Stimulated activated CD4-positive, alpha-beta T cell treated with anti-CD3 and anti-CD28 coated beads, Interleukin-4, amount 100 ng/mL, for 48 hours (primary cell): ENCODE measurements at regions not wholly inside any gene's neighbourhood (a gene's known extent, or its start where the extent isn't known, plus 50 kb on each side); places are given as distances from the start of the nearest gene placed in this dataset.

Experiments used
- DNase-seq, 2 donors: peaks; one replicate each; pipeline ENCODE4 v3.0.0-alpha.2; 2020; ENCODE audit warnings: low read depth in 2 of 2

DNA sequence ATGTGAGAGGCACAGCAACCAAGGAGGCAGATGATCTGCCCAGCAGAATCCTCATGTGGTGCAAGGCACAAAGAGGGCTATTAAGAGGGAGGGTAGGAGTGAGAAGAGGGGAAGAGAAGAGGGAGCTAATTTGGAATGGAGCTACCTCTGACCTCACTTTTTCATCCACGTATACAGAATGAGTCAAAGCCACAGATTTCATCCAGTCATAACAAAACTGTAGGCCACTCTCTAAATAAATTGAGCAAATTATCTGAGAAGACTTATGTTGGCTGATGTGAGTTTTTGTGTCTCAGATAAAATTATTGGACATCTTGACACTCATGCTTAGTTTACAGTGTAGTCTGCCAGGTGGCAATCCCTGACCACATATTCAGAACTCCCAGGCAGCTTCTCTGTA lies 325.6 kb downstream of the TTLL7 start:
- DNase-seq: no peak

DNA sequence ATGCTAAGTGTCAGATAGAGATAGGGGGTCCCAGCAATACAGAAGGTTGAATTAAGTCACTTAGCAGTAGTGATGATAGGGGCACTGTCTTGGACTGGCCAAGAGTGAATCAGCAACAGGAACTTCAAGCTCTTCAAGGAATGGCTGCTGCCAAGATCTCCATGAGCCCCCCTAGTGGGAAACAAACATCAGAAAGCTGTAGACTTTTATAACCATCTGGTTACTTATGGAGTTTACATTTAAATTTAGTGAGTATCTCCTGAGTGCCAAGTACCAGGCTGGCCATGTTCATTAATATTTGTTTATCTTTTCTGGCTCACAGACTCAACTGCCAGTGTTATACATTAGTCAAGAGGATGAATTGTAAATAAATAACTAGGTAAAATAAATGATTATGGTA lies 327.3 kb downstream of the TTLL7 start:
- no peak for DNase-seq

DNA sequence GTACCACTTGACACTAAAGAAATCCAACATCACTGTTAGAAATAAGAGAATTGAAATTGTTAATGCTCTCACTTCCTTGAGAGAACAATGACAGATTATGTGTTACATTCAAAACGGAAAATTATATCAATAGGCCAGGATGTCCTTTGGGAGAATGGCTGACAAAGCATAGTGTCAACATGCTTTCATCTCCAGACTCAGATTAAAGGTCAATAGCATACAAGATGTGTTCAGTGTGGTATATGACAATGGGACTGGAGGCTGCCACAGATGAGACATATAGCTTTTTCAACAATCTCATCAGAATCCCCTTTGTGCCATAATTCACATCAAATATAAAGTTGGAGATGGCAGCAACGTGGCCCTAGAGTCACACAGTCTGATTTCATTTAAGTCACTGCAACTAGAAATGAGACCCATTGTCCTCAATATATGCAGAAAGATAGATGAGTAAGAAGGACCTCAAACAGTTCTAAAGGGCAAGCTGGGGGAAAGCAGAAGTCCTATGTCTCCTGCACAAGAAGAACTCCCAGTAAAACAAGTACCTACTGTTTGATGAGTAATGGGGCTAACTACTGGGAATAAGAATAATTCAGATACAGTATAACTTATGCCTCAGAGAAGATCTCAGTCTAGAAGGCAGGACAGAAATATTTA lies 327.9 kb downstream of the TTLL7 start:
- DNase-seq: no peak

DNA sequence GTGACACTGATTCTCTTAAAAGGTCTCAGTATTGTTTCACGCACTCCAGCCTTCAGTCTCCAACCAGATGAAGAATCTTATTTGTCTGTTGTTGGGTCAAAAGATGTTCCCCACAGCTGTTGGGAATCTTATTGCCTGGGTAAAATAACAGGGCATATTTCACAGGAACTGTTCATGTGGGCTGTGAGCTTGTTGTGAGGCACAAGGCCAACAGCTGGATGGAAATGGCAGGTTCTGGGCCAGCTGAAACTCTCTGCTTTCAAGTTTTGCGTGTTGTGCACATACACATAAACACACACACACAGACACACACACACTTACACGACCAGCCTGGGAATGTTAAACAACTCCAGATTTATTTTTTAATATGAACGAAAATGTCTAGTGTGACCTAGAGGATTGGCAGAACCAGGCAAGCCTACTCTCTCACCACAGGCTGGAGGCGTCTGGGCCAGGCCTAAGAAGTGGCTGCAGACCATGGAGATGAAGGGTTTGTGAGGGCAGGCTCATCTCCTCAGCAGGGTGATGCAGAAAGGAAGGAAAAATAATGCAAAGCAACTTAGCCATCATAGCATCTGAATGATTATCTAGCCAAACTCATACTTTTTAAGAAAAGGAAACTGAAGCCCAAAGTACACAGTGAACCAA lies 357.0 kb downstream of the TTLL7 start:
- no peak for DNase-seq

DNA sequence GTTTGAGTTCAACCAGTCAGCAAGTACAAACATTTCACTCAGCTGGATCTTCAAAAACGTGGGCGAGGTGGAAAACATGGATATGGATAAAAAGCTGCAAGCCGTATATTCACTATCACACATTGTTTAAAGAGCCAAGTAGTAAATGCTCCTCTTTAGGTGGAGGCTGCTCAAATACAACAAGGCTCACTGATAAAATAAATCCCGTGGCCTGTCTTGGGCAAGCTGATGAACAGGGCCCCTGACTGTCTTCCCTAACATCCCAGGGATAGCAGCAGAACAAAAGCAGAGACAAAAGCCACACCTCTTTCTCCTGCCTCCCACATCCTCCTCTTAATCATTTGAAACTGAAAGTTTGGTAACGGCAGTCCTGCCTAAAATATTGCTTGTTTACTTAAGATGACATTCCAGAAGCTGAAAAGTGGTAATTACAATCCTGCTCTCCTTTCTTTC lies 357.7 kb downstream of the TTLL7 start:
- no peak for DNase-seq

DNA sequence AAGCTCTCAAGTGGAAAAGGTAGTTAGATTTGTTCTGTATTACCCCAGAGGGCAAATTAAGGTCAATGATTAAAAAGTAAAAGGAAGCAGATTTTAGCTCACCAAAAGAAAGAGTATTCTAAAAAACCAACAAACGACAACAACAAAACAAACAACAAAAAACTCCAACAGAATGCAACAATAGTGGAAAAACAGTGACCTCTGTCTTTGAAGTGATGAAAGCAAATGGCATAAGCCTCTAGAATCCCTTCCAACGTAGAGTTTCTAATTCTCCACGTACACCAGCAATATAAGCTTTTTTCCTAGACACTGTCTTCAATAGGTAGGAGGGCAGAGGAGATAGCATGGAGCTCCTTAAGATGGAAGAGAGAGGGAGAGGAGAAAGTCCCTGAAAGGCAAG lies 359.1 kb downstream of the TTLL7 start:
- no peak for DNase-seq

DNA sequence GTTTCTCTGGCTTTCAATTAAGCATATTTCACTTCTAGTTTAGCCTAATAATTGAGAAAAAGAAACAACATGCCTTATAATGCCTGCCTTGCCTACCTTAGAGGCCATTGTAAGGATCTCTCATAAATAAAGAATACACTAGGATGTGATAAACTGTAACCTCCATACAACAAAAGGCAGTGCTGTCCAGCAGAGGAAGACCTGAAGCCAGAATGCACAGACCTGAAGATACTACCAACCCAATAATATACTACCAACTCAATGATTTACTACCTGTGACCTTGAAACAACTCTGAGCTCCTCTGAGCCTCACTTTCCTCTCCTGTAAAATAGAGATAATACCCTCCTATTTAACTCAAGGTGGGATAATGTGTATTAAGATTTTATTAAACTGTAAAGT lies 361.3 kb downstream of the TTLL7 start:
- no peak for DNase-seq

DNA sequence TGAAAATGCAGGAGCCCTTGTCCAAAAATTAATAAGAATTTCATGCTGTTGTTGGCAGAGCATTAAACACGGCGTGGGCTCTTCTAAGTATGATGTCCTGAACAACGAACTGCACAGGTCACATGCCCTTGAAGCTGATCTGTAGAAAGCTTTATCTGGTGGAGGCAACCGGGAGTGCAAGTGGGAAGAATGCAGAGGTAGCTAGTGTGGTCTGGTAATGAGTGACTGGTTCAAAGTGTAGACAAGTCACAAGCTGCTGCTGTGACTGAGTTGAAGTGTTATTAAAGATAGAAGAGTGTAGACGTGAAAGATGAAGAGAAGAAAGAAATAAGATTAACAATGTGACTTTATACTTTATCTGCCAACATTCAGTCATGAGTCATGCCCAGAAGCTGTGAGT lies 361.9 kb downstream of the TTLL7 start:
- no peak for DNase-seq

DNA sequence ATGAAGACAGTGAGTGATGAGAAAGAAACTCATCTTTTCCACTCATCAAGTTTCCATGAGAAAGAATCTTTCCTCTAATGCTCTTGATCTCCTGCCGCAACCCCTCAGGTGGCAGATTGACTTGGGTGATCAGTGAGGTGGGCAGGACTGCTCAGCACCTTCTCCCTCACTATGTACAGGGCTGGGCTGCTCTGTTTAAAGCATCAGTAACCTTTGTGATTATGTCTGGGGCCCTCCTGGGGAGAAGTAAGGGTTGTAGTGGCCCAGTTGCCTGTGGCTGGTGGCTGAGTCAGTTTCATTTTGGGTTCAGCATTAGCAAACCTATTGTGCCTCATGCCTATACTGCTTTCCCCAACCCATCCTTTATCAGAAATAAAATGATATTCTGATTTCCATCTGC lies 366.0 kb downstream of the TTLL7 start:
- peak; percentile 2 to 5 for DNase-seq

DNA sequence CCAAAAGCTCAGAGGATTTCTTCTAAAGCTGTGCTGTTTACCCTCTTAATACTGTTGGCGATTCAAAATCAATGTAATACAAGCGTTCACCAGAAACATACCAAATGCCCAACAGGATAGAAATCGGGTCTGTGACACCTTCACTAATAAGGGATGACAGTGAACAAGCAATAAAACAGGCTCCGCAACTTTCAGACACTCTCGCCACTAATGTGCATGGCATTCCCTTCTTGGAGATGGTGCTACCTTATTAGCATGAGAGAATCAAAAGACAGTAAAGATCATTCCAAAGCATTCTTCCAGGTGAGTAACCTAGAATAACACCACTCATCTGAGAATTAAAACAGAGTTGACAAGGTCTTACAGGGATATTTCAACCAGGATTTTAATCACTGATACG lies 367.1 kb downstream of the TTLL7 start:
- no peak for DNase-seq

DNA sequence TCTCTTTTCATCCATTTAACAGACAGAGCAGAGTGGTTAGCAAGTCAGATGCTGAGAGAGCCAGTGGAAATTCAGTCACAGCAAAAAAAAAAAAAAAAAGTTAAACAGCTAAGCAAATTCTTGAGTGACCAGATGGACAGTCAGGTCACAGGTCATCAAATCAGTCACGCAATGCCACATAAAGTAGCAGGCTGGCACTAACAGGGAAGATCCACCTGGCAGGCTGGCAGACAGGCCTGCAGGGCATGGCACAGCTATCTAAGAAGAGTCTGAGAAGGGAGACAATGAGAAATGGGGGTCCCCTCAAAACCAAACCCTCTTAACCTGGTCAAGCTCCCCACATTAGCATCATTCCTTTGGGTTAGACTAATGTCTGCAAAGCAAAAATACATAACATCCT lies 371.9 kb downstream of the TTLL7 start:
- no peak for DNase-seq

DNA sequence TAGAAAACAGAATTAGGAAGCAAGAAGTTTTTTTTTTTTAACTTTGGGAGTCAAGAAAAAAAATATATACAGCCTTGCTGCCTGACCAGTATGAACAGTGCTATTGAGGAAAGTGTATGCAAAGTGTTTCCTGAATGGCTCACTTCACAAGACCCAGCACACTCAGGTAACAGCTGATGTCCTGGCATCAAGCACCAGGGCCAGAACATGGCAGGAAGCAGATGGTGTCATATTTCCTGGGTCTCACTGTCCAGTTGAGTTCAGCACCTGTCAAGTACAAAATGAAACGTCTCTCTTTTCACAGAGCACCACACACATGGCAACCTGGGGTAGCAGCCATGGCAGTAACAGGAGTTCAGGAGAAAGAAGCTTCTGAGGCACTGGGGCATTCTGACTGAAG lies 372.3 kb downstream of the TTLL7 start:
- DNase-seq: no peak

DNA sequence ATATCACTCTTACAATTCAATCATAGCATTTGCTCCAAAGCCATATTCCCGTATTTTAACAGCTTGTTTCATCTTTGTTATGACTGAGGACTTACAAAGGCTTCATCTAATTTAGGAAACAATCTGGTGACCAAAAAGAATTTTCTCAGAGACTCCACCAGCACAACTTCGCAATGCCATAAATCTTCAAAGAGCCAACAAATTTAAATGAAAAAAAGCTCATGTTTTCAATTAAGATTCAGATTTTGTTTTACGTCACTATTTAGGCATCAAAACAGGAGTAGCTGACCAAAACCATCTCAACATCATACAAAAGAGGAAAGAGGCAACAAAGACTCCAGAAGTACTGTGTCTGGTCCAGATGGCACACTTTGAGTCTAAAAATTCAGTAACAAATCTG lies 373.3 kb downstream of the TTLL7 start:
- no peak for DNase-seq

DNA sequence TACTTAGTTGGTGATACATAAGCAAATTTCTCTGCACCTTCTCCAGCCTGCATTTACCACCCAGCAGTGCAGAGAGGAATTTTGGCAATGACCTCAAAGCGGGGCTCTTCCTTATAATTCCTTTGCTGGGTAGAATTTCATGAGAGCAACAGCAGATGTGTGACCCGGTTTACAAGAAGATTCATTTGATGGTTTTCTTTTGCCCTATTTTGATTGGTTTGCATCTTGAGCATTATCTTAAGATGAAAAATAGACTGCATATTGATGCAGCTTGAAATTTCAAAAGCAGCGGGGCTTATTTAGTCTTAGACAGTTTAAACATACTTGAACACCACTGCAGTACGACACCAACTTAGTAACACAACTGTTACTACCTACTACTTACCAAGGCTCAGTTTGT lies 378.9 kb downstream of the TTLL7 start:
- no peak for DNase-seq

DNA sequence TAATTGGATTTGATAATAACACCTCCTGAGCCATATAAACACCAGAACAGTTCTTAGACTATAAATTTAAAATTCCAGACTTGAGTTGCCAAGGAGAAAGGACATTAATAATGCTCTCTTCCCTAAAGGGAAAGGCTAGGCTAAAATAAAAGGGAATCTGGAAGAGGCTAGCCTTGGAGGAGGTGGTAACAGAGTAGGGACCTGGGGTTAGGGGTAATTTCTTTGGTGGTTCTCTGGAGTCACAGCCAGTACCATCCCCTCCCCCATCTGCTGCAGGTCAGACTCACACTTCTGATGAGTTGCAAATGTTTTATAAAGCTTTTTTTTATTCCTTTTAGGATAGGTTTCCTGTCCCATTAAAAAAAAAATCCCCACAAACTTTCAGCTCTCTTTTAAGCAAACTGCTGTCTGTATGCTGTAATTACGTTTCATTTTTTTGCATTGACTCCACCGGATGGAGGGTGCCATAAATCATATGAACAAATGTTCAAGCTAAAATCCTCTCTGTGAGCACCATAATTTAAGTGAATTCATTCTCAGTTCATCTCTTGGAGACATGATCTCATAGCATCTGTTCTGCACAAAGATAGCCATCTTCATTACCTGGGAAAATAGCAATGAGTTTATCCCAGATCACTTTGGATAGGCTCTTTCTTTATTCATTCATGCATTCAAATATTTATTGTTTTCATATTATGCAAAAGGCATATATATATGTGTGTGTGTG lies 379.6 kb downstream of the TTLL7 start:
- no peak for DNase-seq

DNA sequence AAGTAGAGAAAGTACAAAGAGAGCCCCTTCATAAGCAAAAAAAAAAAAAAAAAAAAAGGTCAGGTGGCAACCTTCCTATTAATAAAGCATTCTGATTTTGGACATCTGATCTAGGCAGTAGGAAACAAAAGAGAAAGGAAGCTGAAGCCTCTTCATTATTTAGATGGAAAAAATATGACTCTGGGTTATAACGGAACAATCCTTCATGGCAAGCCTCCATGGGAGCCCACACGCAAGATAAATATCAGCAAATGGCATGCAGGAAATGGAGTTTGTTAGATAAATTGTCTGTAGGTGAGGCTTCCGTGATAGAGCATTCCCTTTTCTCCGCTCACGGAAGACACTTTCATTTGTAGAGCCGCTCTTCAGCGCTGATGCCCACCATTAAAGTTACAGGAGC lies 381.0 kb downstream of the TTLL7 start:
- no peak for DNase-seq

DNA sequence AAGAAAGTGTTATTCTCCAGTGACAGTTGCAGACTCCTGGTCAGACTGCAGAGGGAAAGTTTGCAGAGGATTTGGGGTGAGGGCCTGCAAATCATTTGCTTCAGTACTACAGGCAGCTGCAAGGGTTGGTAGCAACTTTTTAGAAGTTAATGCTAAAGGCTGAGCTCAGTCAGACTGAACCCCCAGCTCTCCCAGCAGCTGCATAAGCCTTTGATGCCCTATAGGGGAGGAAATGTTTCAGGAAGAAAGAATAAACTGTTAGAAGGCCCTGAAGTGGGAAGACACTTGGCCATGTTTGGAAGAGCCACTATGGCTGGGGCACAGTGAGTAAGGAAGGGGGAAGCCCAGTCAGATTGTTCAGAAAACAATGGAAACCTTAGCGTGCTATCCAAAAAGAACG lies 383.6 kb downstream of the TTLL7 start:
- no peak for DNase-seq

DNA sequence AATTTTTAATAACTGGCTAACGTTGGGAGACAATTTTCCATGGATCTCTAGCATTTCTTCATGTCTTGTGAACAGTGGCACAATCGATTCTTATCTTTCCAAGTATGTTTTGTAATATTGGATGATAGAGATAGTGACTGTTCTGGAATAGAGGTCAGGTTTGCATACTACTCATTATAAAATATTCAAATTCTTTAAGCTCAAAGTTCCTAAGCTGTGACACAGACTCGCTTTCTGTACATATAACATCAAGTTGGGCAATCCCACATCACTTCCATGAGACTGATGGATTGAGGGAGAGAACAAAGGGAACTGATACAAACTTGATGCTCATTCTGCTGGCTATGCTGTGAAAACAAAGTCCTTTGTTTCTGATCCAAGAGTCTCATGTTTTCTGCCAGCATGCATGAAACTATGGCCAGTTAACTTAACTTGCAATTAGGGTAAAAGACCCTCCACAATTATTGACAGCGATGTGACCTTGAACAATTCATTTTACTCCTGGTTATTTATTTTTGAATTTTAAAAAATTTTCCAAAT lies 392.4 kb downstream of the TTLL7 start:
- DNase-seq: no peak

DNA sequence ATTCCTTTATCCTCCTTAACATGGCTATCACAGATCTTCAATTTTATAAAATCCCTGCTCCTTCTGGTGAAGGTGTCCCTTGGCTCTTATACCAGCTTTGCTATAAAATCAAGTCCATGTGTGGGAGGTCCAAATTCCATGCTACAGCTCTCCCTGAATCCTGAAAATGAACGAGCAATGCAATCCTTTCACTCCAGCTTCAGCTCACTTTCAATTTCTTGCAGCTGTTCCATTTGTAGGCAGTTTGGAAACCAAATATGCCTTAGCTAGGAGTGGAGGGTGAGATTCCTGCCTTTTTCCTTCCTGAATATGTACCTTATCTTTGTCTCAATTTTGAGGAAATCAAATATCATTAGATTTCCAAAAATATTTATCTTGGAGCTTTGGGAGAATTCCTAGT lies 402.6 kb downstream of the TTLL7 start:
- no peak for DNase-seq

DNA sequence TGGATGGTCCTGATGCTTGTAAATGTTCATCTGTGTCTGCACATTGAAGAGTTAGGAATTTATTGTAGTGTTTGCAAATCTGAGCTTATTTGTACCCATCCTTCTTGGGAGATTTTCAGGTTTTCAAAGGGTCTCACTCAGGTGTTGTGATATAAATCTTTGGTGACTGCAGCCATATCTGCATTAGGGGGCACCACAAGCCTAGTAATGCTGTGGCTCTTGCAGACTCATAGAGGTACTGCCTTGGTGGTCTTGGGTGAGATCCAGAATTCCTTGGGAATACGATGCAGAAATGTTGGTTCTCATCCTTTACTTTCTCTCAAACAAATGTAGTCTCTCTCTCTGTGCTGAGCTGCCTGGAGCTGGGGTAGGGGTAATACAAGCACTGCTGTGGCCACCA lies 405.9 kb downstream of the TTLL7 start:
- no peak for DNase-seq

DNA sequence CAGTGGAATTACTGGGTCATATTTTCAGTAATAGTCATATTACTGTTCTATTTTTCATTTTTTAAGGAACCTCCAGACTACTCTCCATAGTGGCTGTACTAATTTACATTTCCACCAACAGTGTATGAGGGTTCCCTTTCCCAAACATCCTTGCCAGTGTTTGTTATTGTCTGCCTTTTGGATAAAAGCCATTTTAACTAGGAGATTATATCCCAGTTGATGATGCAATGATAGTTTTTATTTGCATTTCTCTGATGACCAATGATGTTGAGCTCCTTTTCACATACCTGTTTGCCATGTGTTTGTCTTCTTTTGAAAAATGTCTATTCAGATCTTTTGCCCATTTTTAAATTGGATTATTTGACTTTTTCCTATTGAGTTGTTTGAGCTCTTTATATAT lies 410.8 kb downstream of the TTLL7 start:
- DNase-seq: no peak

DNA sequence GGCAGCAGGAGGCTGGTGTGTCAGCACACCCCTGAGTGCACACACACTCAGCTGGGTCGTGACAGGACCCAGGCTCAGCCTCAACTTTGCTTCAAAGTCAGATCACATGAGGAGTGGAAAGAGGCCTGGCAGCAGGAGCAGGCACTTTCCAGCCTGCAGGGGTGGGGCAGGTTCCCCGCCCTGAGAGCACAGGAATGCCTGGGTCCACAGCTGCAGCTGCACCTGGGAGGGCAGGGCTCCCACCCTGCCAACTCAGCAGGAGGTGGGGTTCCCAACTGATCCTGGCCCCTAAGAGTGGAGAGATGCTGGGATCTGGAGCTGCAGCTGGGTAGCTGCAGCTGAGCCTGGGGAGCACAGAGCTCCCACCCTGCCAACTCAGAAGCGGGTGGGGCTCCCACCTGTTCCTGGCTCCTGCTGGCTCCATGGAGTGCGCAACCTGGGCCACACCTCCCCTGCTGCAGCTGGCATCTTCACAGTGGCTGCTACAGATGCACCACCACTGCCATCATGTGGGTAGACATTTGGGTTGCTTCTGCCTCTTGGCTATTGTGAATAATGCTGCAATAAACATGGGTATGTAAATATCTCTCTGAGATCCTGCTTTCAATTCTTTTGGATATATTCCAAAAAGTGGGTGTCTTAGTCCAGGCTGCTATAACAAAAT lies 415.4 kb downstream of the TTLL7 start:
- peak in 1 of 2 donors; percentile 8 for DNase-seq
